ENCODE measurements at regions not wholly inside any gene's neighbourhood (a gene's known extent, or its start where the extent isn't known, plus 50 kb on each side); places are given as distances from the start of the nearest gene placed in this dataset.

DNA sequence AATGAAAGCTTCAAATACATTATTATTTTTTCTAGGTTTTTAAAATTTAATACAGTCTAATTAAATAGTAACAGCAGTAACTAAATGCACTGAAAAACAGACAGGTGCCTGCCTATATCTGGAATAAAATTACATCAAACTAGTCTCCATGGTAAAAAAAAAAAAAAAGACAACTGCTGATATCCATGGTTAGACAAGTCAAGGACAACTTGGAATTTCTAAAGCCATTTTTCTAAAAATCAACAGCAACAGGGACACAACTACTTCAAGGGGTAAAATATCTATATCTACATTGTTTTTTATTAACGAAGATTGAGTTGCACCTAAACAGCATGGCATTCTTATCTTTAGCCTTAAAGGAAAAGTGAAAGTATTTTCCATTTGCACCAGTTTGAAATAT is 74.7 kb upstream of the VPREB1 start:
- TF ChIP-seq, protein P1, sequence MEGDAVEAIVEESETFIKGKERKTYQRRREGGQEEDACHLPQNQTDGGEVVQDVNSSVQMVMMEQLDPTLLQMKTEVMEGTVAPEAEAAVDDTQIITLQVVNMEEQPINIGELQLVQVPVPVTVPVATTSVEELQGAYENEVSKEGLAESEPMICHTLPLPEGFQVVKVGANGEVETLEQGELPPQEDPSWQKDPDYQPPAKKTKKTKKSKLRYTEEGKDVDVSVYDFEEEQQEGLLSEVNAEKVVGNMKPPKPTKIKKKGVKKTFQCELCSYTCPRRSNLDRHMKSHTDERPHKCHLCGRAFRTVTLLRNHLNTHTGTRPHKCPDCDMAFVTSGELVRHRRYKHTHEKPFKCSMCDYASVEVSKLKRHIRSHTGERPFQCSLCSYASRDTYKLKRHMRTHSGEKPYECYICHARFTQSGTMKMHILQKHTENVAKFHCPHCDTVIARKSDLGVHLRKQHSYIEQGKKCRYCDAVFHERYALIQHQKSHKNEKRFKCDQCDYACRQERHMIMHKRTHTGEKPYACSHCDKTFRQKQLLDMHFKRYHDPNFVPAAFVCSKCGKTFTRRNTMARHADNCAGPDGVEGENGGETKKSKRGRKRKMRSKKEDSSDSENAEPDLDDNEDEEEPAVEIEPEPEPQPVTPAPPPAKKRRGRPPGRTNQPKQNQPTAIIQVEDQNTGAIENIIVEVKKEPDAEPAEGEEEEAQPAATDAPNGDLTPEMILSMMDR (IDR thresholded peaks at IDR 0.05) = no peak
- no peak for TF ChIP-seq POLR2A (IDR thresholded peaks at IDR 0.05)

Data from Peyer's patch (tissue), 4 donors.